GM18502 (cell line): ENCODE measurements at regions not wholly inside any gene's neighbourhood (a gene's known extent, or its start where the extent isn't known, plus 50 kb on each side); places are given as distances from the start of the nearest gene placed in this dataset.
"Not testable (repeated sequence)": the region's sequence is repeated elsewhere in the genome, so short reads cannot be mapped to it uniquely, and the experiment has no call there.

Experiments
- ATAC-seq: cut with Tn5 transposase; IDR thresholded peaks from one replicate; pipeline ENCODE4 v1.9.1; 2021; ENCODE audit warnings: mild to moderate bottlenecking; ENCODE audit not compliant: unreplicated experiment, poor library complexity

DNA sequence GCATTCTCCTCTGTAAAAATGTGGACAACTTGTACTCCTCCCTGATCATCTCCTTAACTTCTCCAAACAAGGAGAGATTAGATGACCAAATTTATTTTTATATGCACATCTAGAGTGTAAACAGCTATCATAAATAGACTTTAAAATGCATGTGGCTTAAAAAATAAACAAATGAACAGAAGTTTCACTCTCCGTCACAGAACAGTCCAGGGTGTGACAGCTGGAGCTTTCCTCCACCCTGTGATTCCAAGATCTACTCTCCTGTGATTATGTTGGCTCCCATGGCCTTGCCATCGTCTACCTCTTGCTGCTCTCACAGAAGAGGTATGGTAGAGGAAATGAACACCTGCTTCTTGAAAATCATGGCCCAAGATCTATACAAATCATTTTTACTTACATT is 560.2 kb downstream of the TOX3 start:
- ATAC-seq: no peak

DNA sequence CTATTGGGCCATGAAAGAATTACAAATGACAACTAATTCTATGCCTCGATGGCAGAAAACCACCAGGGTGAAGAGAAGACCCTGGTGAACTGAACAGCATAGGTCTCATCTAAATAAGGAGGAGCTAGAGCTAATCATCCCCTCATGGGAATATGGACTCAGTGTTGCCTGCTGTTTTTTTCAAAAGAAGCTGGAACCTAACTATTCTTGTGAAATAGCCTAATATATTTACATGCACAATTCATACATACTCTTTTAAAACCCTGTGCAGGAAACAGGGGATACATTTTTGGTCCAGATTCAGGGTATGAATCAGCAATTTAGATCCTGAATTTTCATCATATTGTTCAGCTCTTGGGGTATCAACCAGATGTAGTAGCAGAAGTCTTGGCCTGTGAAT is 560.6 kb downstream of the TOX3 start:
- no peak for ATAC-seq

DNA sequence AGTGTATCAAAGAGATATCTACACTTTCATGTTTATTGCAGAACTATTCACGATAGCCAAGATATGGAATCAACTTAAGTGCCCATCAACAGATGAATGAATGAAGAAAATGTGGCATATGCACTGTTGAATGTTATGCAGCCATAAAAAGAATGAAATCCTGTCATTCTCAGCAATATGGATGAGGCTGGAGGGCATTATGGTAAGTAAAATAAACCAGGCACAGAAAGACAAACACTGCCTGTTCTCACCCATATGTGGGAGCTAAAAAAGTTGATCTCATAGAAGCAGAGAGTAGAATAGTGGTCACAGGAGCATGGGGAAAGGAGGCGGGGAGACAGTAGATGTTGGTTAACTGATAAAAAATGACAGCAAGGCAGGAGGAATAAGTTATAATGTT is 561.8 kb downstream of the TOX3 start:
- no peak for ATAC-seq

DNA sequence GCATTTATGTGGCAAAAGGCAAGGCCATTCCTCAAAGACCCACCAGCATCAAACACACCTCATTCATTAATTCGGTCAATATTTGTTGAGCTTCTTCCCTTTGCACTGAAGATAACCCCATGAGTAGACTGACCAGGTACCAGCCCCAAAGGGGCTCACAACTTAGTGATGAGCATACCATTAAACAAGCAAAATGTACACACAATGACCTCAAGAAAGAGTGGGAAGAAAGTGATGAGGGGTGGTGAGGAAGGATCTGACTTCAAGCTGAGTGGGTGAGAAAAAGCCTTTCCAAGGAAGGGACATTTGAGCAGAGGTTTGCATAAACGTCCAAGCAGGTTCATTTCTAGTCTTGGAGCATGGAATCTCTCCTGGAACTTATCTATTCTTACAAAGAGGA is 562.5 kb downstream of the TOX3 start:
- ATAC-seq: no peak

DNA sequence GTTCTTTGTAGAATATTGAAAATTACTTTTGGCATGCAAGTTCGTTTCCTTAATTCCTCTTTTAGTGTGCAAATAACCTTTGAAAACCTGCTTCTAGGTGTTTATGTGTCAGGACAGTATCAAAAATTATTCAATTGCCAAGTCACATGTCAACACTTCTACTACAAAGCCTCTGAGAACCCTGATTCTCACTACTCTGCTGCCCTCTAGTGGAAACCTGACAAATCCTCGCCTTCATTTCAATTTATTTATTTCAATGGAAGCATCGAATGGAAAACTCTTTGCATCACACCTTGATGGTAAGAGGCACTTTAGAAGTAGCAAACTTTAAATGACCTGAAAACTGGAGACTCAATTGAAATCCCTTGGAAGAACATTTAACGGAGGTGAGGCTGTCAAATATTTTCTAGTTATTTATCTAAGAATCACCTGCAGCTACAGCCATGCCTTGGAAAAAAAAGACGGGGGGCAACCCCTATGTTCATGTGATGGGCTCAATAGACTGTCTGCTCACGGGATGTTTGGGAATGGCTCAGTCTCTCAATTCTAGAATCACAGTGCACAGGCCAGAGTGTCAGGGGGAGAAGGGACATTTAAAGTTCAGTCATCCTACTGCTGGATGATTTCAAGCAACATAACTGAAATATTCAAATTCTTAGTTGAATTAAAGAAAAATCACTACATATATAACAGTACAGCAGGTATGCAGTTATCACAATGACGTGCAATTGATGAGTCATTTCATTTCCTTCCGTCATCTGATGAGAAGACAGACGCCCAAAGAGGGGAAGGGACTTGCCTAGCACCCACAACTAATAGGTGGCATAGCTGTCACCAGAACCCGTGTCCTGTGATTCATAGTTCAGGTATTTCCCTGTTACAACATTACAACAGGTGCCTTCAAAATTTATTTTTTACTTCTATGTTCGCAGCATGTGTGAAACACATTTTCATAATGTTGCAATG is 563.9 kb downstream of the TOX3 start:
- no peak for ATAC-seq

DNA sequence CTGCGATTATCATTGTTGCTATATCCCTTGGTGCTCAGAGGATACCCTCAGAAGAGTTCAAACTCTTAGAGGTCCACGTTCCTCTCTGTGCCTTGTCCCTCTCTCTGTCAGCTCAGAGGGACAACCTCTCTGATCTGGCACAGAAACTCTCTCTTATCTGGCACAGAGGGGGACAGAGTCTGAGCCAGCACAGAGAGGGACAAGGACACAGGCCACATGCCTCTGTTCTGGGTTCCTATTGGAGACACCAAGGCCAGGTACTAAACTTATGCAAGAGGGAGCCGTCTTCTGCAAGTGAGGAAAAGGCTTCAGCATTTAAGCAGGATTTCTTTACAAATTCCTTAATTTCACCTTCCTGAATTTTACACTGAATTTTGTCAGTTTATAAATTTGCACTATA is 565.2 kb downstream of the TOX3 start:
- ATAC-seq: no peak

DNA sequence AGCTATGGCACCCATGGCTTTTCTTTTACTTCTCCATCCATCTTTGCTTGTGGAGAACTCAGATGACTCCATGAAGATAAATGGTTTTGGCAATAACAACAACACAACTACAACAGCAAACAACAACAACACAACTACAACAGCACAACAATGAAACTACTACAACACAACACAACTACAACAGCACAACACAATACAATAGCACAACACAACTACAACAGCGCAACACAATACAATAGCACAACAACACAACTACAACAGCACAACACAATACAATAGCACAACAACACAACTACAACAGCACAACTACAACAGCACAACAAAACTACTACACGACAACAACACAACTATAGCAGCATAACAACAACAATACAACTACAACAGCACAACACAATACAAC is 569.4 kb downstream of the TOX3 start:
- ATAC-seq: not testable (repeated sequence)

DNA sequence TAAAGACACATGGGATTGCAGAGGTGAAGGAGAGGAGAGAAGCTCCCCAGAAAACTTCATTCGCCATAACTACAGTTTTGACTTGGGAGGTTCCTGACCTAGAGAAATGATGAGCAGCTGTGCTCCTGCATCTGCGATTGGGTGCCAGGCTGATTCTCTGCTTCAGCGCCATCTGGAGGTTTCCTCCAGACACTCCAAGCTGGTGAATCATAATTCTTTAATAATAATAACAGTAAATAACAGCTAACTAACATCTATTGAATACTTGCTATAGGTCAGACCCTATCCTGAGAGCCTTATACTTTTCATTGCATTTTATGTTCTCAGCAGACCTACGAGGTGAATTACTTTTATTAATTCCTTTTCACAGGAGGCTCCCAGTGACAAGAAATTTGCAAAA is 575.8 kb downstream of the TOX3 start:
- no peak for ATAC-seq

DNA sequence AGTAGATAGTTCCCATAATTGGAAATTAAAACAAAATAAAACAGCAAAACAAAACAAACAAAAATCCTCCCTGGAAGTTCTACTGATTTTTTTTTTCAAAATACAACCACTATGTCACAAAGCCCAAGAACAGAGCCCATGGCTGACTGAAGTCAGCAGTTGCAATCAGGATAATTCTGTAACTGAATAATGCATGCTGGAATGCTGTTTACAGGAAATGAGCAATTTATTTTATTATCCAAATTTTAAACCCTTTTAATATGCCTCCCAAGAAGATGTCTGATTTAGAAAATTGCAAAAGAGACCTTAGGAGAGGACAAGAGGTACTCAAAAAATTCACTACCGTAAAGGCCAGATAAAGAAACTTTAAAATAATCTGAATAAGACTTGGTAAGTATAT is 578.2 kb downstream of the TOX3 start:
- no peak for ATAC-seq

DNA sequence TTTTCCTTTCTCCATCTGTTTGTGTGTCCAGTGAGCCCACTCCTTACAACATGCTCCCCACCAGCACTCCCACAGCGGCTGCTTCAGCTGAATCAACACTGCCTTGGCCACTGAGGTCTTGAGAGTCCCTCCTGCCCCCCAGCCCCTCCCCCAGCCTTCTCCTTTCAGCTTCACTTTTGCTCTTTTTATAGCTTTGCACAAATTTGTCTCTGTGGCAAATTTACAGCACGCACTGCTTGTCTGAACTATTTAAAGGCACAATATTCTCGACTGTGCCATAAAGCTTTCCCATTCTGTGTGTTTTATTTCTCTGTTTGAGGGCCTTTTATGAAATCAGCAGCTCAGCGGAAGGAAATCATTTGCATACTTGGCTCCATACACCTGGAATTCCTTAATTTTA is 579.3 kb downstream of the TOX3 start:
- no peak for ATAC-seq

DNA sequence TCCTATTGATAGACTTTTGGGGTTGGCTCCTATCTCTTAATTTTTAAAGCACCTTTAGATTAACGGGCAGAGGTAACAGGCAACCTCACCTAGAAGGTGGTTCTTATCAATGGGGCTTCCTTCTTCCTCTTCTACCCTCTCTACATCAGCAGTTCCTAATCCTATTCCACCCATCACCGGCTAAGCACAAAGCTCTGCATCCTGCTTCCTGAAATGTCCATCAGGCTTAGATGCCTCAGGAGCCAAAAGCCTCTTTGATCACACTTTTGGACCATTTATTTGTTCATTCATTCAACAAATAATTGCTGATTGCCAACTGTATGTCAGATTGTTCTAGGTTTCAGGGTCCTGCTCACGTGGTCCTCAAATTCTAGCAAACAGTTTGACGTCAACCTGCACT is 586.0 kb downstream of the TOX3 start:
- no peak for ATAC-seq

DNA sequence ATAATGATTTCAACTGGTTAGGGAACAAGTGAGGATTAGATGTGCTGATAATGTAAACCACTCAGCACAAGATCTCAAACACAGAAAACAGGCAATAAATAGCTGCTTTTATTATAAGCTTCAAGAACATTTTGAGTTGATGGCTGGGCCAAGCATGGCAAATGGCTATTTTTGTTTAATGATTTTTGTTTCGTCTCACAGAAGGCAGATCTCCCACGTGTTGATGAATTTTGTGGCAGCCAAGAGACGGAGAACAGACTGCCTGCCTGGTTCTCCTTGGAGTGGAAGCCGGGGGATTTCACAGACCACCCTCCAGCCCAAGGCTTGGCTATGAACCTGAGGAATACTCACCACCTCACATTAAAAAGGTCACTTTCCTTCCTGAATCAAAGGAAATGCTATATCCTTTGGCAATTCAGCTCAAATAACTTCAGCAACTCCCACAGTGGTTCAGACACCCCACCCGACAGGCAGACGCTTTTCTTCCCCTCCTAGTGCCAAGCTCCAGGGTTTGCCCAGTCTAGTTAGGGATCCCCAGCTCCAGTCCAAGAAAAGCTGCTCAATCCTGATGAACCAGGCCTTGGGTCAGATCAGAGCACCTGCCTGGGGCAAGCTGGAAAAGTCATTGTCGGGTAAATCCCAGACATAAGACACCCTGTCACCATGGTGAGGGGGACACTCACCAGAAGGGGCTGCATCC is 593.5 kb downstream of the TOX3 start:
- no peak for ATAC-seq

DNA sequence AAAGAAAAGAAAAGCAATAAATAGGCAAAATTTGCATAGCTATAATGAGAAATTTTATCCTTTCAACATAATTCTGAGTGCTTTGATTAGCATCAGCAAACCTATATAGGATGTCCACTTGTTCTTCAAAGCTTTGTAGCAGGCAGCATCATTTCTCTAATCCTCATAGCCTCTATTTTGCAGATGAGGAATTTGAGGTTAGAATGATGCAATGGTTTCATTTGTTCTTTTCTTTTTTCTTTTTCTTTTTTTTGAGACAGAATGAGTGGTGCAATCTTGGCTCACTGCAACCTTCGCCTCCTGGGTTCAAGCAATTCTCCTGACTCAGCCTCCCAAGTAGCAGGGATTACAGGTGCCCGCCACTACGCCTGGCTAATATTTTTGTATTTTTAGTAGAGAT is 594.4 kb downstream of the TOX3 start:
- no peak for ATAC-seq

DNA sequence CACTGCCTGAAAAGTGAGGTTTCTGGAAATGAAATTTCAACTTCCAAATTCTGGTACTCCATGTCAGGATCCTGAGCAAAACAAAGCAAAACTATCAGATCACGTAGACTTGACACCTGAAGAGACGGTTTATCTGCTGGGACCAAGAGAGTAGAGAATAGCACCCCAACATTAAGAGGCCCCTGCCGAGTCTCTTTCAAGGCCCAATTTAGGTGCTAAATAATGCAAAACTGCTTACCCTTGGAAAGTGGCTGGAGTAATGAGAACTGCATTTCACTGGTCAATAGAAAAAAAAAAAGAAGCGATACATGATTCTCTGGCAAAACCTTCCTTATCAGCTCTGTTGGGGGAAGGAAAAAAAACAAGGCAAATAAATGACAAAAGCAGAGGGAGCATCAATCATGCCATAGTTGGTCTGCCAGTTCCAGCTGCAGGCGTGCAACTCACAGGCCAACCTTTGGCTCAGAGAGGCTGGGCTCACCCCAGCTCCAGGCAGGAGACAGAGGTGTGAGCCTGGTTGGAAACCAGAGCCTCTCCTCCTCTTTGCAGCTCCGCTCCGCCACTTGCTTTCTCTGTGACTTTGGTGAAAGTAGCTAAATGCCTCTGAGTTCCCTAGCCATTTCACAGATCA is 595.2 kb downstream of the TOX3 start:
- no peak for ATAC-seq

DNA sequence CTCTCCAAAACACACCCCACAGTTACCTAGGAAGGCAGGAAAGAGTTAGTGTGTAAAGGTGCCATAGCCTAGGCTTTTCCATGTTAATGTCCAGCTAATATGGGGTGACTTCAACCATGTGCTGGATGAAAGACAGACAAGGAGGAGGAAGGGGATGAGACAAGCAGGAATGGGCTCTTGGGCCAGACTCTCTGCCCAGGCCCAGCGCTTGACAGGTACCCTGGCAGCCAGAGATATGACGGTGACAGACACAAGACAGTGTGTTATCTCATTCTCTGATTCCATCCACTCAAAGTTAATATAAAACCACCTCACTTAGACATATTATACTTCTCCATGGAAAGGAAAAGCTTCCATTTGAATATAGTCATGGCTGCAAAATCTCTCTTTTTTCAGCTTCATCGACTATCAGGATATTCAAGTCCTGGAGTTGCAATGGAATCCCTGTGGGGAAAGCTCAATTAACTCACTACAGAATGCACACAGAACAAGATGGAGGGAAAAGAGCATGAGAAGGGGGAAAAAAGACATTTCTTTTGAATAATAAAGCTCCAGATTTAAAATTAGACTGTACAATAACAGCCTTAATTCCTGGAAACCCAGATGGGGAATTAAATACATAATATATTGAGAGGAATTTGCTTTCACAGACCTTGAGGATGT is 596.7 kb downstream of the TOX3 start:
- ATAC-seq: no peak

DNA sequence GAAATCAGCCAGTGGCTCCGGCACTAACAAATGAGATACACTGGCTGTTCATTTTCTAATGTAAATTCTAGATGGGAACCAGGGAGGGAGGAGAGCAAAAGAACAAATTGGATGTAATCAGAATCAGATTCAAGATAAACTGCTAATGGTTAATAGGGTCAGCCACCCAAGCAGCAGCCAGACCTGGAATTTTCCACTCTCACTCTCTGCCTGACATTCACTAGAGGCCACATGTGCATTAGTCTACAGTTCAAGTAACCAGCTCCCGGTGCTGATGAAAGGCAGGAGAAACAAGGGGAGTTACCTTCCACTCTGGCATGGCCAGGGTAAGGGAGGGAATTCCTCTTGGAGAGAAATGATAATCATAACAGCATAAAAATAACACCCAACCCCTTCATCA is 597.7 kb downstream of the TOX3 start:
- ATAC-seq: no peak

DNA sequence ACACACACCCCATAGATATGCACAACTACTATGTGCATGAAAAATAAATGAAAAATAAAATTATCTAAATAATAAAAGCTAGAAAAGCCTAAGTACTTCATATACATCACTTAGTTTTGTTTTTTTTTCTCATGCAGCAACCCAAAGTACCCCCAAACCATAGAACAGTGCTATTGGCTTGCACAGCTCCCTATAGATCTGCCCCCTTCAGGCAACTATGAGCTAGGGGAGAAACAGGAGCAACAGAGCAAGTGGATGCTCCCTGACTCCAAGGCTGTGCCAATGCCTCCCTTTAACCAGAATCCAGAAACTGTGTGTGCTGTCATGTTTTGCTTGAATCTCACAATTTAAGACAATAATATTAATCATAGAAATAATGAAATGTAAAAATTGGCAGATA is 605.5 kb downstream of the TOX3 start:
- ATAC-seq: no peak

DNA sequence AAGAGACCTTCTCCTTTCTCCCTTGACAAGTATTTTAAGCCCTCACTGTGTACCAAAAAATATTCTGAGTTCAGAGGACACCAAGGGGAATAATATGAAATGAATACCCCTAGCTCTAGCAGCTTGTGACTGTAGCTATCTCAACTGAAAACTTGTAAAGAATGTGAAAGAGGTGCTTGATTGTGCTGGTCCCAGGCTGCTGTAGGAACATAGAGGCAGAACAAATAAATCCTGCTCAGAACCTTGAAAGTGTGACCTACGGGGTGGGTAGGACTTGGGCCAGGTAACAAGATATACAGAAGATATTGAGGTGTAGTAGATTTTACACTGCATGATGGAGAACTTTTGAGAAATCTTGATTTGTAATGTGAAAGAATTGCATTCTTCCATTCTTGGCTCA is 606.8 kb downstream of the TOX3 start:
- ATAC-seq: no peak

DNA sequence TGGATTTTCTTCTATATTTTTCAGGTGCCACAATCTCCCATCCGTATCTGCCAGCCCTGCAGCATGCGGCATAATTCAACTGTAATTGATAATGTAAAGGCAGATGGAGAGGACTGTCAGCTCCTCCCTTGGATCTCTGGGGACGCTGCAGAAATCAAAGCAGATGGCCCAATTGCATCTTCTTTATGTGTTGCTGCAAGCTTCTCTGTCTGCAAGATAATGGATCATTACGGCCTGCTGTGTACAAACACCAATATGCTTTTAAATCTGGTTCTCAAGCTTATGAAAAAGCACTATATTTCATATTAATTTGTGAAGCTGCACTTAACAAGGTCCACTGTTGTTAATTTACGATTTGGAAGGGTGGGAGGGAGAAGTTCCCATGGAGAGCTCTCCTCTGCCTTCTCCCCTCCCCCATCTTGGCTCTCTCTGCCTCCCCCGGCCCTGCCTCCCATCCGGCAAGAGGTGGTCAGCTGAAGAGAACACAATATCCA is 607.5 kb downstream of the TOX3 start:
- ATAC-seq: no peak

DNA sequence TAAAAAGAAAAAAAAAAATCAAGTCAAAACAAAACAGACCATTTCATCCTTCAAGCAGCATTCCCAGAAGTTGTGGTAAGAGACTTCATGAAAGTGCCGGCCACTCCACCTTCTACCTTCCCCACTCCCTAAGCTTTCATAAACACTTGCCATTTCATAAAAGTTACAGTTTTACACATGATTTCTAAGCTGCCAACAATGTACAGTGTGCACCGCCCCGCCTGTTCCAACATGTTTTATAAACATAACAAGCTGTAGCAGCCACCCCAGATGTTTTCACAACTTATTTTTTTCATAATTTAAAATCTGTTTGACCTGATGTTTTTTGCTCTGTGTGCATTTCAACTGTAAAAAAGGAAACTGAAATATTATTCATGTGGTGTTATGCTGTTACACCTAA is 608.1 kb downstream of the TOX3 start:
- no peak for ATAC-seq

DNA sequence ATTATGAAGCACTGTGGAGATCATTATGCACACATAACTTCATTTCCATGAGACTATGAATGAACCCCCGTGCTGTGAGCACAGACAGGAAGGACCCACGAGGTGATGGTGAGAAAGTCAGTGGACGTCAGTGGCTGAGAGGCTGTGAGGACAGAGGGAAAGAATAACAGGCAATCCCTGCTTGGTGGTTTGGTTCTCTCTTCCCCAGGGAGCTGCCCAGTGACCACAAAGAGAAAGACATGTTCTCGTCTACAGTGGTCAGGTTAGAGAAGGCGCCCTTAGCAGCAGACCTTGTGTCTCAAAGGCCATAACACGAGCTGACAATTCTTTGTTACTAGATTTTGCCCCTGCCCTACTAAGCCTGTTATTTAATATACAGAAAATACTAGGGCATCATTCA is 609.2 kb downstream of the TOX3 start:
- no peak for ATAC-seq
